ENCODE measurements at regions not wholly inside any gene's neighbourhood (a gene's known extent, or its start where the extent isn't known, plus 50 kb on each side); places are given as distances from the start of the nearest gene placed in this dataset.
A peak's percentile ranks its signal among the peaks of the same experiment; 100 is the strongest.
"Not testable (repeated sequence)": the region's sequence is repeated elsewhere in the genome, so short reads cannot be mapped to it uniquely, and the experiment has no call there.

- Mint-ChIP-seq H3K27ac (no peak overlapping the region), H3K36me3 (no peaks in the 10 kb centered on the region), H3K27me3 (no peaks in the 10 kb centered on the region), H3K4me1 (ENCODE audit: low read depth) (no peaks in the 10 kb centered on the region), H3K9me3 (peaks cover 5% of the 10 kb centered on the region), H3K4me3 (no peak overlapping the region)
- no peak for DNase-seq
- ChIA-PET CTCF (no interaction called here), POLR2A (no interaction called here)
- intact Hi-C loops (cut with micrococcal nuclease), result no loop called here
These were observed 78.3 kb downstream of the BTBD3 start for GRCh38 chr20:11995805-11996567.

- POLR2A ChIA-PET; H3K27me3 Mint-ChIP-seq; H3K4me1 Mint-ChIP-seq (ENCODE audit: low read depth); H3K36me3 Mint-ChIP-seq; H3K4me3 Mint-ChIP-seq; H3K9me3 Mint-ChIP-seq; intact Hi-C loops (cut with micrococcal nuclease); CTCF ChIA-PET; H3K27ac Mint-ChIP-seq; DNase-seq: not testable (repeated sequence)
These were observed 87.1 kb downstream of the BTBD3 start for GRCh38 chr20:12004776-12005175.

GRCh38 chr20:12012241-12013222 lies 94.8 kb downstream of the BTBD3 start:
- CTCF ChIA-PET, result interaction anchor here (1.0 kb wide), 1 partner anchor 17 kb away, joined by 4 read pairs; no protein-coding TSS in a partner anchor
- no peaks in the 10 kb centered on the region for H3K9me3 Mint-ChIP-seq
- peak; percentile 10 for DNase-seq
- POLR2A ChIA-PET, result no interaction called here
- H3K36me3 Mint-ChIP-seq, result no peaks in the 10 kb centered on the region
- intact Hi-C loops (cut with micrococcal nuclease), result loop anchor here (5.0 kb wide), 1 partner anchor 1095 kb away; no protein-coding TSS in a partner anchor
- no peaks in the 10 kb centered on the region for H3K27me3 Mint-ChIP-seq
- no peaks in the 10 kb centered on the region for H3K4me1 Mint-ChIP-seq (ENCODE audit: low read depth)
- no peak overlapping the region for H3K27ac Mint-ChIP-seq
- no peak overlapping the region for H3K4me3 Mint-ChIP-seq

GRCh38 chr20:12014276-12014675 lies 96.6 kb downstream of the BTBD3 start:
- intact Hi-C loops (cut with micrococcal nuclease), result loop anchor here (5.0 kb wide), 1 partner anchor 1093 kb away; no protein-coding TSS in a partner anchor
- Mint-ChIP-seq H3K27me3 (no peaks in the 10 kb centered on the region), H3K4me3 (no peak overlapping the region), H3K36me3 (no peaks in the 10 kb centered on the region), H3K4me1 (ENCODE audit: low read depth) (no peaks in the 10 kb centered on the region), H3K9me3 (no peaks in the 10 kb centered on the region), H3K27ac (no peak overlapping the region)
- ChIA-PET CTCF (no interaction called here), POLR2A (no interaction called here)
- DNase-seq, result no peak

GRCh38 chr20:12014736-12015135 lies 97.0 kb downstream of the BTBD3 start:
- H3K4me3 Mint-ChIP-seq, result no peak overlapping the region
- ChIA-PET POLR2A (no interaction called here), CTCF (no interaction called here)
- intact Hi-C loops (cut with micrococcal nuclease), result loop anchor here (5.0 kb wide), 1 partner anchor 1093 kb away; no protein-coding TSS in a partner anchor
- H3K27ac Mint-ChIP-seq, result no peak overlapping the region
- H3K4me1 Mint-ChIP-seq (ENCODE audit: low read depth), result no peaks in the 10 kb centered on the region
- DNase-seq, result no peak
- no peaks in the 10 kb centered on the region for H3K27me3 Mint-ChIP-seq
- H3K36me3 Mint-ChIP-seq, result no peaks in the 10 kb centered on the region
- H3K9me3 Mint-ChIP-seq, result no peaks in the 10 kb centered on the region

GRCh38 chr20:12016291-12016690 lies 98.6 kb downstream of the BTBD3 start:
- H3K4me3 Mint-ChIP-seq, result no peak overlapping the region
- no peak overlapping the region for H3K27ac Mint-ChIP-seq
- H3K36me3 Mint-ChIP-seq, result no peaks in the 10 kb centered on the region
- H3K9me3 Mint-ChIP-seq, result no peaks in the 10 kb centered on the region
- POLR2A ChIA-PET, result no interaction called here
- DNase-seq, result no peak
- no peaks in the 10 kb centered on the region for H3K27me3 Mint-ChIP-seq
- no peaks in the 10 kb centered on the region for H3K4me1 Mint-ChIP-seq (ENCODE audit: low read depth)
- intact Hi-C loops (cut with micrococcal nuclease), result no loop called here
- CTCF ChIA-PET, result no interaction called here

GRCh38 chr20:12019715-12020114 lies 102.0 kb downstream of the BTBD3 start:
- H3K4me1 Mint-ChIP-seq (ENCODE audit: low read depth), result no peaks in the 10 kb centered on the region
- H3K4me3 Mint-ChIP-seq, result no peak overlapping the region
- H3K36me3 Mint-ChIP-seq, result no peaks in the 10 kb centered on the region
- H3K27me3 Mint-ChIP-seq, result no peaks in the 10 kb centered on the region
- intact Hi-C loops (cut with micrococcal nuclease), result no loop called here
- DNase-seq, result no peak
- no peak overlapping the region for H3K27ac Mint-ChIP-seq
- H3K9me3 Mint-ChIP-seq, result peaks cover 4% of the 10 kb centered on the region
- POLR2A ChIA-PET, result no interaction called here
- CTCF ChIA-PET, result no interaction called here

- no peaks in the 10 kb centered on the region for H3K36me3 Mint-ChIP-seq
- CTCF ChIA-PET, result no interaction called here
- no peak overlapping the region for H3K27ac Mint-ChIP-seq
- intact Hi-C loops (cut with micrococcal nuclease), result no loop called here
- peaks cover 8% of the 10 kb centered on the region for H3K9me3 Mint-ChIP-seq
- no peaks in the 10 kb centered on the region for H3K27me3 Mint-ChIP-seq
- POLR2A ChIA-PET, result no interaction called here
- no peak overlapping the region for H3K4me3 Mint-ChIP-seq
- no peak for DNase-seq
- no peaks in the 10 kb centered on the region for H3K4me1 Mint-ChIP-seq (ENCODE audit: low read depth)
These were observed 103.2 kb downstream of the BTBD3 start for GRCh38 chr20:12020846-12021245.

GRCh38 chr20:12022126-12022525 lies 104.4 kb downstream of the BTBD3 start:
- ChIA-PET CTCF (no interaction called here), POLR2A (no interaction called here)
- no peaks in the 10 kb centered on the region for H3K36me3 Mint-ChIP-seq
- no peaks in the 10 kb centered on the region for H3K27me3 Mint-ChIP-seq
- no peak overlapping the region for H3K27ac Mint-ChIP-seq
- DNase-seq, result no peak
- no peak overlapping the region for H3K4me3 Mint-ChIP-seq
- peaks cover 11% of the 10 kb centered on the region for H3K9me3 Mint-ChIP-seq
- intact Hi-C loops (cut with micrococcal nuclease), result no loop called here
- H3K4me1 Mint-ChIP-seq (ENCODE audit: low read depth), result no peaks in the 10 kb centered on the region

GRCh38 chr20:12023194-12023795 lies 105.6 kb downstream of the BTBD3 start:
- Mint-ChIP-seq H3K27me3 (no peaks in the 10 kb centered on the region), H3K4me1 (ENCODE audit: low read depth) (no peaks in the 10 kb centered on the region), H3K27ac (no peak overlapping the region), H3K36me3 (no peaks in the 10 kb centered on the region), H3K9me3 (peaks cover 11% of the 10 kb centered on the region), H3K4me3 (no peak overlapping the region)
- ChIA-PET CTCF (no interaction called here), POLR2A (no interaction called here)
- intact Hi-C loops (cut with micrococcal nuclease), result no loop called here
- DNase-seq, result no peak

- no peaks in the 10 kb centered on the region for H3K36me3 Mint-ChIP-seq
- ChIA-PET CTCF (no interaction called here), POLR2A (no interaction called here)
- H3K27ac Mint-ChIP-seq, result no peak overlapping the region
- H3K4me3 Mint-ChIP-seq, result no peak overlapping the region
- DNase-seq, result no peak
- peaks cover 13% of the 10 kb centered on the region for H3K9me3 Mint-ChIP-seq
- no peaks in the 10 kb centered on the region for H3K4me1 Mint-ChIP-seq (ENCODE audit: low read depth)
- no peaks in the 10 kb centered on the region for H3K27me3 Mint-ChIP-seq
- intact Hi-C loops (cut with micrococcal nuclease), result no loop called here
These were observed 111.1 kb downstream of the BTBD3 start for GRCh38 chr20:12028771-12029170.

- intact Hi-C loops (cut with micrococcal nuclease), result no loop called here
- no peak overlapping the region for H3K4me3 Mint-ChIP-seq
- no peaks in the 10 kb centered on the region for H3K4me1 Mint-ChIP-seq (ENCODE audit: low read depth)
- ChIA-PET CTCF (no interaction called here), POLR2A (no interaction called here)
- no peaks in the 10 kb centered on the region for H3K27me3 Mint-ChIP-seq
- H3K27ac Mint-ChIP-seq, result no peak overlapping the region
- no peaks in the 10 kb centered on the region for H3K36me3 Mint-ChIP-seq
- no peak for DNase-seq
- peaks cover 8% of the 10 kb centered on the region for H3K9me3 Mint-ChIP-seq
These were observed 112.8 kb downstream of the BTBD3 start for GRCh38 chr20:12030470-12030869.

Measured in activated CD4-positive, alpha-beta memory T cell treated with anti-CD3 and anti-CD28 coated beads for 36 hours (primary cell).